ENCODE measurements at regions not wholly inside any gene's neighbourhood (a gene's known extent, or its start where the extent isn't known, plus 50 kb on each side); places are given as distances from the start of the nearest gene placed in this dataset.
"Not testable (repeated sequence)": the region's sequence is repeated elsewhere in the genome, so short reads cannot be mapped to it uniquely, and the experiment has no call there.

- TF ChIP-seq RNF2 (IDR thresholded peaks at IDR 0.05; ENCODE audit: borderline replicate concordance, low read depth); EHF (CRISPR knock-in tag; IDR thresholded peaks at IDR 0.05); CTCF (IDR thresholded peaks at IDR 0.05): not testable (repeated sequence)
These were observed 202.4 kb downstream of the RTP5 start for GRCh38 chr2:242071936-242072335.

Data from A549 (cell line).